HG03097 (cell line): ENCODE measurements at regions not wholly inside any gene's neighbourhood (a gene's known extent, or its start where the extent isn't known, plus 50 kb on each side); places are given as distances from the start of the nearest gene placed in this dataset.
"Not testable (repeated sequence)": the region's sequence is repeated elsewhere in the genome, so short reads cannot be mapped to it uniquely, and the experiment has no call there.

Source experiments
- ATAC-seq: cut with Tn5 transposase; IDR thresholded peaks from one replicate; pipeline ENCODE4 v1.9.1; 2021; ENCODE audit not compliant: unreplicated experiment, low FRiP score

DNA sequence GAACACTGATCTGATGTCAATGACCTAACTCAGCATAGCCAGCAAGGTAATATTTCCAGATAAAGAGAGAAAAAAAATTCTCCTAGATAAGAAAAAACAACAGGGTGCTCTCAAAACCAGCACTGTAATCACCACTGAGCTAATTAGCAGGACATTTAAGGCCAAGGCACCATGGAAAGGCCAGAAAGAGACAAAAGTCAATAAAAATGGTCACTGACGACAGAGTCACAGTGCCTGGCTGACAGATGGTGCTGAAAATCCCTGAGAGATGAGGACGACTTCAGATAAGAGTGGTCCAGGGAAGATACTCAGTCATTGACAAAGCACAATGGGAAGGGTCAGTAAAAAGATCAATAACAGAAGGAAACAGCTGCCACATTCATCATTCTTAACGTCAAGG lies 186.7 kb downstream of the SPATA31A6 start:
- ATAC-seq: not testable (repeated sequence)

DNA sequence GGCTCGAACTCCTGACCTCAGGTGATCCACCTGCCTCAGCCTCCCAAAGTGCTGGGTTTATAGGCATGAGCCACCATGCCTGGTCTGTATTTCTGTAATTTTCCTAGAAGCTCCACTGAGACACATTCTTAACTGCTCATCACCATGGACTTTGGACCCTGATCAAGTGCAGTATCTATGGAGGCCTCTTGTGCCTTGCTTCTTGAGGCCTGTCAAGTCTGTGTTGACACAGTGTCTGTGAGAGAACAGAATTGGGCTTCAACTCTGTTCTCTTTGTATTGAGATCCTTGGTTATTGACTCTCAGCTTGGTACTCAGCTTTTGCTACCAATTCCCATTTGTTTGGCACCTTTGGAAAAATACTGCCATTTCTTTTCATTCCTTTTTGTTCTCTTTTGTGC lies 188.0 kb downstream of the SPATA31A6 start:
- ATAC-seq: not testable (repeated sequence)

DNA sequence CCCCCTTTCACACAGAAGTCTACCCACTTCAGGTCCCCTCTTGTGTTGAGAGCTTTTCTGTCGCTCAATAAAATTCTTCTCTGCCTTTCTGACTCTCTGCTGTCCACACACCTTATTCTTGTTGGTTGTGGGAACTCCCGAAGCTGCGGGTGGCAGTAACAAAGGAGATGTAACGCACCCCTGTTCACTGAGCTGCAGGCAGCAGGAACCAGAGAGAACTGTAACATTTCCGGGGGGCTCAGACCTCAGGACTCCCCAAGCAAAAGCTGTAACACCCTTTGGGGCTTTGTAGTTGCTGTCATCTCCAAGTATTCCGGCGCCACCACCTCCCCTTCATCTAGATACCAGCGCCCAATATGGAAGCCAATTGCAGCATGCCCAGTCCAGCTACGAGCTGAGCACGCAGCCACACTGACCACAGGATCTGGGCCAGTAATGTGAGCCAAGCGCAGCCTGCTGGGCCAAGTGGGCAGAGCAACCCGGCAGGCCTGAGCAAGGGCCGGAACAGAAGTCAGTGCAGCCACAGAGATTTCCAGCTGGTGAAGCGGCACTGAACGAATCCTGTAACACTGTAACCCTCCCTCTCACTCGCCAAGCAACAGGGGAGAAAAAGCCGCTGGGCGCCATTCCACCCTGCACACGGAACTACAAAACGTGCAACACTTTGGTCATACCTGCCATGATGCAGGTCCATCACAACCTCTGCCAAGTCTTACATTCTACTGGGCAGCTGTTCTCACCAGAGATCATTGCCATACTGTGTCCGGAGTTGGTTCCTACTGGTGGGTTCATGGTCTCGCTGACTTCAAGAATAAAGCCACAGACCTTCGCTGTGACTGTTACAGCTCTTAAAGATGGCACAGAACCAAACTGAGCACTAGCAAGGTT lies 194.3 kb downstream of the SPATA31A6 start:
- ATAC-seq: not testable (repeated sequence)

DNA sequence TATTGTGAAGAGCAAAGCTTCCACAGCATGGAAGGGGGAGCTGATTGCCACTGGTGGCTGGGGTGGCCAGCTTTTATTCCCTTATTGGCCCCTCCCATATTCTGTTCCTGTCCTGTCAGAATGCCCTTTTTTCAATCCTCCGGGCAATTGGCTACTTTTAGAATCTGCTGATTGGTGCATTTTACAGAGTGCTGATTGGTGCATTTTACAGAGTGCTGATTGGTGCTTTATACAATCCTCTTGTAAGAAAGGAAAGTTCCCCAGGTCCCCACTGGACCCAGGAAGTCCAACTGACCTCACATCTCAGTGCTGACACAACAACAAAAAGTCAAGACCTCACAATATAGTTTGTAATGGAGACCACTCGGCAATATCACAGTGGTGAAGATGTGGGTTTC lies 195.0 kb downstream of the SPATA31A6 start:
- ATAC-seq: no peak

DNA sequence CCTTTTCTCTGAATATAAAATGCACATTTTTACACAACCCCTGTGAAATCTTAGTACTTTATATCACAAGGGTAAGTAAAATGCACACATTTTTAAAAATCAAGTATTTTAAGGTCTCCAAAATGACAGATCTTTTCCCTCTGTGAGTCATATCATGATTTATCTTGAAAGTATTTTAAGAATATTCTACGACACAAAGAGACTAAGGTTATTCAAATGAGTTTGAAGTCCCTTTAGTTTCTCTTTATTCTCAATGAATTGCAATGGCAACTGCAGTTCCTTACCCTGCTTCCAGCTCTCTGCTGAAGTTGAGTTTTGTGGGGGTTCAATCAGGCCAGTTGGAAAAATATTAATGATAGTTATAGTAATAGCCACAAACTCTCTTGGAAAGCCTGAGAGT lies 196.1 kb downstream of the SPATA31A6 start:
- not testable (repeated sequence) for ATAC-seq

DNA sequence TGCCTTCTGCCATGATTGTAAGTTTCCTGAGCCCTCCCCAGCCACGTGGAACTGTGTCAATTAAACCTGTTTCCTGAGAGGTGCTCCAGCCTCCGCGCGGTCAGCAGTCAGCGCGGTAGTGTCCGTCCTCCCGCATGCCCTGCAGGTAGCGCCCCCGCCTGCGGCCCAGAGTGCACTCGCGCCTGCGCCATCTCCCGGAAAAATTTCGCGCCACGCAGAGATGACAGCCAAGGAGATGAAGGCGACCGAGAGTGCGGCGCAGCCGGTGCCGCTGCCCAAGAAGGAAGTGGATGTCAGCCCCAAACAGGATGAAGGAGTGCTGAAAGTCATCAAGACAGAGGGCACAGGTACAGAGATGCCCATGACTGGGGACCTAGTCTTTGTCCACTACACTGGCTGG lies 201.1 kb downstream of the SPATA31A6 start:
- not testable (repeated sequence) for ATAC-seq

DNA sequence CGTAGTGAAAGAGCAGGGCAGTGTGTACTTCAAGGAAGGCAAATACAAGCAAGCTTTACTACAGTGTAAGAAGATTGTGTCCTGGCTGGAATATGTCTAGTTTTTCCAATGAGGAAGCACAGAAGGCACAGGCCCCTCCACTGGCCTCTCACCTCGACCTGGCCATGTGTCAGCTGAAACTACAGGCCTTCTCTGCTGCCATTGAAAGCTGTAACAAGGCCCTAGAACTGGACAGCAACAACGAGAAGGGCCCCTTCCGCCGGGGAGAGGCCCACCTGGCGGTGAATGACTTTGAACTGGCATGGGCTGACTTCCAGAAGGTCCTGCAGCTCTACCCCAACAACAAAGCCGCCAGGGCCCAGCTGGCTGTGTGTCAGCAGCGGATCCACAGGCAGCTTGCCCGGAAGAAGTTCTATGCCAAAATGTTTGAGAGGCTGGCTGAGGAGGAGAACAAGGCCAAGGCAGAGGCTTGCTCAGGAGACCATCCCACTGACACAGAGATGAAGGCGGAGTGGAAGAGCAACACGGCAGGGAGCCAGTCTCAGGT lies 202.2 kb downstream of the SPATA31A6 start:
- not testable (repeated sequence) for ATAC-seq

DNA sequence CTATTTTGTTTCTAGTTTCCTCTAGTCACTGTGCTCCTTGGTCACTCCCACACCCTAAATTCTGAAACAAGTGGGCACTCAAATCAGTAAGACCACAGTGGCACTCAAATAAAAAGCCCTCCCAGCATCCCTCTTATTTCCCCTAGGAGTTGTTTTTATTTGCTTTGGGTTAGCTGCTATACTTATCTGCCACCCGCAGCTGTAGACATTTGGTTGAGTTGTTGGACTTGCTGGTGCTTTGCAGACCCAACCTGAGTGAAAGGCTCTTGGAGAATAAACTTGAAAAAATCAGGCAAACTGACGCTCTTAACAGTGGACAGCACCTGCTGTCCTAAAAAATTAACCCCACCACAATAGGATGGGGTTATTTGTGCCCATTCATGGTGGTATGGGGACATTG lies 203.0 kb downstream of the SPATA31A6 start:
- ATAC-seq: no peak

DNA sequence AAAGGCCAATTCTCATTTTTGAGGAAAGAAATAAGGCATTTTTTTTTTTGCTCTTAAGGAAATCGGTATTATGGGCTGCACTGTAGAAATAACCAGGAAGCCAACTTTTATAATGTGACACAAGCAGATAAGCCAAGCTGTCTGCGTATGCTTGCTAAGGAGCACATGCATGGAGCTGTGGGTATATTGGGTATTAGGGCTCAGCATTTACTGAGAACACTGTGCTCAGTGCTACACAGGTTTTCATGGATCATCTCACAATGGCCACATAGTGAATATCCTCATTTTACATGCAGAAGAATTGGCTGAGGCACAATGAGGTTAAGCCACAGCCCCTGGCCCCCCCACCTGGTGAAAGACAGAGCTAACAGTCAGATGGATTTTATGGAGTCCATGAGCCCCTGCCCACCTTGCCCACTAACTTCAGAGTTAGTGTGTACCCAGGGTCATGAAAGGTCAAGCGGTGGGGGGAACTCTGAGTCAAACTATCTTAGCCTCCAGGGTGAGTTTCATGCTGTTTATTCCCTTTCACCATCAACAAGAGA lies 204.8 kb downstream of the SPATA31A6 start:
- no peak for ATAC-seq

DNA sequence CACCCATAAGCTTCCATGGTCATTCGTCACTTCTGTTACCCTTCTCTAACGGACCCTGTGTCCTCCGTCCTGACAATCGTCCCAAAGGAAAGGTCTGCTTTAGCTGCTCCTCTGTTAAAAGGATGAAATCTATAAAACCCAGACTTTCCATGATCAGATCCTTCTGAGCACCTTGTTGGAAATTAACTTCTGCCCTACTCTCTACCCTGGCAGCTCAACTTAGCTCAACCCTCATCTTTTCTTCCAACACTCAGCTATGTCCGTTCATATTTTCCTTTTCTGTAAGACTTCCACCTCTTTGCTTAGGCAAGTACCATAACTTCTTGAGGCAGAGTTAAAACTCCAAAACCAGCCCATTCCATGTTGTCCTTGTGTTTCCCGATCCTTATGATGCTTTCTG lies 205.4 kb downstream of the SPATA31A6 start:
- no peak for ATAC-seq

DNA sequence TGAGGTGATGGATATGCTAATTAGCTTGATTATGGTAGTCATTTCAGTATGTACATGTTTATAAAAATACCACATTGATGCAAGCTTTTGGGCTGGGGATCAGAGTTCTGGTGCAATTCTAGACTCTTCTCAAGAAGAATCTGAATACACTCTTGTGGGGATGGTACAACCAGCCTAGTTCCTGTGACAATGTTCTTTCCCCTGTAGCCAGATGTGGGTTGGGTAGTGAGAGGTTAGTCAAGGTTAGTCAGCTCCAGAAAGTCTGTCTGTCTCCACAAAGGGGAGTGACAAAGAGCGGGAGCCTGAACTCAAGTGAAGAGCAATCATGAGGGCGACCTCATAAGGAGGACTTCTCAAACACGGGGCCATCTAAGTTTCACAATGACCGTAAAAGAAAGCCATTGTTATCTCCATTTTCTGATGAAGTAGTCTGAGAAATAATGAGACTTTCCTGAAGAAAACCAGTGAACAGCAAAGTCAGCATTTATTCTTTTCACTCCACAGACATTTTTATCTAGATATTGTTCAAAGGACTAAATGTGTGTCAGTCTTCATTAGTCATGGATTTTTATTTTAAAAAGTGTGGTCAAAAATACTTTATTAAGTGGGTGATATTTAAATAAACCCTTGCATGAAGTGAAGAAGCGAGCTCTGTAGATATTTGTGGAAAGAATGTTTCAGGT lies 209.5 kb downstream of the SPATA31A6 start:
- not testable (repeated sequence) for ATAC-seq

DNA sequence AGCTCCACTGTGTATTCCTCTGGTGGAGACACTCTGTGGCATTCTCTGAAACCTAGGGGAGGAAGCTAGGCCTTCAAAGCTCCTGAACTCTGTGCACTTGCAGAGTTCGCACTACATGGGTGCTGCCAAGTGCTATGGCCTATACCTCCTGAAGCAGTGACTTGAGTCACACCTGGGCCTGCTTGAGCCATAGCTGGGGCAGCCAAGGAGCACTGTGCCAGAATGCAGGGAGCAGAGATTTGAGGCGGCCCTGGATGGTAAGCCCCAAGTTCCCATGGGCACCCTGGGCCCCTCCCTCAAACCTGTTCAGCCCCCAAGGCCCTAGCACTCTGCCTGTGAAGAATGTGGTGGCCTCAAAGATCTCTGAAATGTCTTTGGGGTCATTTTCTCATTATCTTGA lies 212.9 kb downstream of the SPATA31A6 start:
- ATAC-seq: no peak

DNA sequence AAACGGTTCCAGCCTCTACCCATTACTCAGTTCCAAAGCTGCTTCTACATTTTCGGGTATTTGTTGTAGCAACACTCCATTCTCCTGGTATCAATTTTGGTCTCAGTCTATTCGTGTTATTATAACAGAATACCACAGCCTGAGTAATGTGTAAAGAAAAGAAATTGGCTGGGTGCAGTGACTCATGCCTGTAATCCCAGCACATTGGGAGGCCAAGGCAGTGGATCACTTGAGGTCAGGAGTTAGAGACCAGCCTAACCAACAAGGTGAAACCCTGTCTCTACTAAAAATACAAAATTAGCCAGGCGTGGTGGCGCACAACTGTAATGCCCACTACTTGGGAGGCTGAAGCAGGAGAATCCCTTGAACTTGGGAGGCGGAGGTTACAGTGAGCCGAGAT lies 213.9 kb downstream of the SPATA31A6 start:
- not testable (repeated sequence) for ATAC-seq

DNA sequence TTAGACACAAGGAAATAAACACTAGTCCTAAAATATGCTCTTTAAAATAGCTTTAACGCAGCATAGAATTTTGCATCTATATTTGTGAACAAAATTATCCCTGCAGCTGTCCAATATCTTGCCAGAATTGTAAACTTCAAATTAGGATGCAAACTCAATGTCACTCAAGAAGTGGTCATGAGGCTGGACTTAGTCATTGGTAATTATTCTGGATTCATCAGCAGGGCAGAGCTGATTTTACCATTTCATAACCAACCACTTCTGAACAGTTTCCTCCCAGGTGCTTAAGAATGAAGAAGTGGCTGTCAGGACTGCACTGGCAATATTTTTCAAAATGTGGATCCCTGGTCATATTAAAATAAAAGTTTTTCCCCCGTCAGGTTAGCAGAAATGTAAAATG lies 219.5 kb downstream of the SPATA31A6 start:
- ATAC-seq: not testable (repeated sequence)

DNA sequence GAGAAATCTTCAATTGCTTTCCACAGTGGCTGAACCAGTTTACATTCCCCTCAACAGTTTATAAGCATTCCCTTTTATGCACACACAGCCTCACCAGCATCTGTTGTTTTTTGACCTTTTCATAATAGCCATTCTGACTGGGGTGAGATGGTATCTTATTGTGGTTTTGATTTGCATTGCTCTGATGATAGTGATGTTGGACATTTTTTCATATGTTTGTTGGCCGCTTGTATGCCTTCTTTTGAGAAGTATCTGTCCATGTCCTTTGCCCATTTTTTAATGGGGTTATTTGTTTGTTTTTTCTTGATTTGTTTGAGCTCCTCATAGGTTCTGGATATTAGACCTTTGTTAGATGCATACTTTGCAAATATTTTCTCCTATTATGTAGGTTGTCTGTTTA lies 226.1 kb downstream of the SPATA31A6 start:
- ATAC-seq: not testable (repeated sequence)

DNA sequence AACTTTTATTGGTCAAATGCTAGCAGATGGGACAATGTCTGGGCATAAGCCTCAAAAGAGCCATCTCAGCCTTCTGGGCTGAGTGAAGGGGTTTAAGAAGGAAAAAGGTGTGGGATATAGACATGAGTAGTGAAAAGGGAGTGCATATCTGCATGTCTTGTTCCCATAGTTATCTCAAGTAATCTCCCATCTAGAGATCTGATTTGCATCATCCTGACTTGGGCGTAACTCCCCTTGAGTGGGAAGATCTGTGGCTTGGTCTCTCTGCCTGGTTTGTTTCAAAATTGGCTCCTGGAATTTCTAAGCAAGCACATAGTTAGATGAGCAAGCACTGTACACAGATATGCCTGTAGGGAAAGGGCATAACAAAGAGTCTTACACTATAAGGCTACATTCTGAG lies 228.9 kb downstream of the SPATA31A6 start:
- ATAC-seq: not testable (repeated sequence)

DNA sequence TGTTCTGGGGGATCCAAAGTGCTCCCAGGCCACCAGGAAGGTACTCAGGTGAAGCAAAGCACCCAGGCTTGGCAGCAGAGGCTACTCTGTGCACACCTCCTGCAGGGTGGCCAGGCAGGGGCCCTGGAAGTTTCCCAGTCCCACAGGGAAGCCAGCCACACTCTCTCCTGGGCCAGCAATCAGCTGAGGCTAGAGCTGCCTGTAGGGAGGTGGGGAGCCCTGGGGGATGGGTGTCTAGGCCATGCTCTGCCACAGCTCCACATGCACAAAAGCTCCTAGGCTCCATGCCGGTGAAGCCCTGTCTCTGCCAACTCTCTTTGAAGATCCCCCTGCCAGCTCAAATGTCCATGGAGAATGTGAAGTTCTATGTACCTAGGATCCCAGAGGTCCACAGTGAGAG lies 231.4 kb downstream of the SPATA31A6 start:
- ATAC-seq: not testable (repeated sequence)

DNA sequence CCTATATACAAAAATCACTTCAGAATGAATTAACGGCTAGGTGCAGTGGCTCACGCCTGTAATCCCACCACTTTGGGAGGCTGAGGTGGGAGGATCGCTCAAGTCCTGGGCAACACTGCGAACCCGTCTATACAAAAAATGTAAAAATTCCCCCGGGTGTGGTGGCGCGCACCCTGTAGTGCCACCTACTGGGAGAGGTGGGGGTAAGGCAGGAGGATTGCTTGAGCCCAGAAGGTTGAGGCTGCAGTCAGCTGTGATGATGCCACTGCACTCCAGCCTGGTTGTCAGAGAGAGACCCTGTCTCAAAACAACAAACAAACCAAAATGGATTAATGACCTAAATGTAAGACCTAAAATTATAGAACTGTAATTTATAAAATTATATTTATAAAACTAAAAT lies 236.2 kb downstream of the SPATA31A6 start:
- ATAC-seq: not testable (repeated sequence)

DNA sequence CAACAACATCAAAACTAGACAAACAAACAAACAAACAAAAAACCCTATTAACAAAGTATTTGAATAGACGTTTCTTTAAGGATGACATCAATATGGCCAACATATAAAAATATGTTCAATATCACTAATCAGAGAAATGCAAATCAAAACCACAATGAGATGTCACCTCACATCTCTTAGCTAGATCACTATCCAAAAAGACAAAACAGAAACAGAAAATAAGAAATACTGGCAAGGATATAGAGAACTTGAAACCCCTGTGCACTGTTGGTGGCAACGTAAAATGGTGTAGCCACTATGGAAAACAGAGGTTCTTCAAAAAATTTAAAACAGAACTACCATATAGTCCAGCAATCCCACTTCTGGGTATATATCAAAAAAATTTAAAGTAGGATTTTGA lies 236.9 kb downstream of the SPATA31A6 start:
- not testable (repeated sequence) for ATAC-seq

DNA sequence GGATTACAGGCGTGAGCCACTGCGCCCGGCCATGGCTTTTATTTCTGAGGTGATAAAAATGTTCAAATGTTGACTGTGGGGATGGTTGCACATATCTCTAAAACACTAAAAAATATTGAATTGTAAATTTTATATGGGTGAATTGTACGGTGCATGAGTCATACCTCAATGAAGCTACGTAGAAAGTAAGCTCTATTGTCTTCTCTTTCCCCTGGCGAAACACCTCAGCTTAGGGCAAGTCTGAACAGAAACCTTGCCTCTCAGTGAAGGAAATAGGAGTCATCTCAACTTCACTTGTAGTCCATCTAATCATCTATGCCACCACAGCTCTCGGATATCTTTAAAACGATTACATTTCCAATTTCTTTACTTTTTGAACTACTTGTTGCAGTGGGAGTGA lies 238.2 kb downstream of the SPATA31A6 start:
- ATAC-seq: not testable (repeated sequence)
